ENCODE measurements at regions not wholly inside any gene's neighbourhood (a gene's known extent, or its start where the extent isn't known, plus 50 kb on each side); places are given as distances from the start of the nearest gene placed in this dataset.

DNA sequence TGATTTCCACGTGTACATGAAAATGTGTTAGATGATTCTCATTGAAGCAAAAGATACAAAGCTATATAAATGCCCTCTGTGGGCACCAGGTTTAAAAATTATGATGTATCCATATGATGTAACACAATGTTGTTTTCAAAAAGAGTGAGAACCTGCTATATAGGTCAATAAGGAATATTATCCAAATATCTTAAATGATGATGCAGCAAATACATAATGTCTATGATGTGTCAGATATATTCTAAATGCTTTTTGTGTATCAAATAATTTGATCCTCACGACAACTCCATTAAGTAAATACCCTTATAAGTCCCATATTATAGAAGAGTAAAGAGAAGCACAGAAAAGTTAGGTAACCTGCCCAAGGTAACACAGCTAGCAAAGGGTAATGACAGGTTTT lies 393.0 kb upstream of the DCN start:
- Histone ChIP-seq H3K27ac (replicated peaks) (no peak overlapping the region), H3K4me3 (replicated peaks; ENCODE audit: insufficient read depth, low read length) (no peak overlapping the region), H3K27me3 (ENCODE audit: insufficient read depth, poor library complexity, severe bottlenecking) (peaks cover 2% of the 10 kb centered on the region)
- TF ChIP-seq CTCF (IDR thresholded peaks at IDR 0.05; ENCODE audit: insufficient read depth, low read length) (no peak), GABPA (IDR thresholded peaks at IDR 0.05; ENCODE audit: low read depth) (no peak), SPI1 (IDR thresholded peaks at IDR 0.05; ENCODE audit: borderline replicate concordance, low read depth) (no peak), REST (IDR thresholded peaks at IDR 0.05; ENCODE audit: insufficient replicate concordance, low read depth) (no peak), POLR2AphosphoS5 (IDR thresholded peaks at IDR 0.05; ENCODE audit: low read depth) (no peak)
- DNase-seq (ENCODE audit: low read depth in 1 of 2, low spot score in 1 of 2): no peak

- Histone ChIP-seq H3K4me3 (replicated peaks; ENCODE audit: insufficient read depth, low read length) (no peak overlapping the region), H3K27ac (replicated peaks) (no peak overlapping the region), H3K27me3 (ENCODE audit: insufficient read depth, poor library complexity, severe bottlenecking) (peaks cover 2% of the 10 kb centered on the region)
- DNase-seq (ENCODE audit: low read depth in 1 of 2, low spot score in 1 of 2): no peak
- TF ChIP-seq POLR2AphosphoS5 (IDR thresholded peaks at IDR 0.05; ENCODE audit: low read depth) (no peak), REST (IDR thresholded peaks at IDR 0.05; ENCODE audit: insufficient replicate concordance, low read depth) (no peak)
Observed at GRCh38 chr12:91574975-91575374, 392.4 kb upstream of the DCN start.

- no peak overlapping the region for H3K4me3 ChIP-seq (replicated peaks; ENCODE audit: insufficient read depth, low read length)
Observed at GRCh38 chr12:91574391-91574790, 391.8 kb upstream of the DCN start.

More at GRCh38 chr12:91574391-91574790, 391.8 kb upstream of the DCN start:
- no peak for DNase-seq (ENCODE audit: low read depth in 1 of 2, low spot score in 1 of 2)
- TF ChIP-seq POLR2AphosphoS5 (IDR thresholded peaks at IDR 0.05; ENCODE audit: low read depth) (no peak), REST (IDR thresholded peaks at IDR 0.05; ENCODE audit: insufficient replicate concordance, low read depth) (no peak), CTCF (IDR thresholded peaks at IDR 0.05; ENCODE audit: insufficient read depth, low read length) (no peak), GABPA (IDR thresholded peaks at IDR 0.05; ENCODE audit: low read depth) (no peak), SPI1 (IDR thresholded peaks at IDR 0.05; ENCODE audit: borderline replicate concordance, low read depth) (no peak)
- H3K27me3 ChIP-seq (ENCODE audit: insufficient read depth, poor library complexity, severe bottlenecking): peaks cover 2% of the 10 kb centered on the region
- H3K27ac ChIP-seq (replicated peaks): no peak overlapping the region
